HepG2 (cell line): ENCODE measurements at regions not wholly inside any gene's neighbourhood (a gene's known extent, or its start where the extent isn't known, plus 50 kb on each side); places are given as distances from the start of the nearest gene placed in this dataset.

Experiments used
- ATF1 ChIP-seq: IDR thresholded peaks from 2 replicates; pipeline ENCODE4 v1.6.1; 2016; ENCODE audit warnings: mild to moderate bottlenecking, control low read depth
- FOXA1 ChIP-seq, 2 experiments: fragments of 450-650 bp in 1 of 2; sonication (generic) in 1 of 2; formaldehyde crosslinking in 1 of 2; IDR thresholded peaks; 2 replicates each; pipeline versions ENCODE4 v1.4.0 to v1.6.1; 2016 to 2020; ENCODE audit warnings: missing genetic modification reagents in 1 of 2
- FOXA3 ChIP-seq: IDR thresholded peaks from 2 replicates; pipeline ENCODE4 v1.6.1; 2016; ENCODE audit warnings: missing genetic modification reagents, missing compliant biosample characterization
- FOXP1 ChIP-seq, 2 experiments: fragments of 450-650 bp in 1 of 2; IDR thresholded peaks; 2 replicates each; pipeline ENCODE4 v1.6.1; 2017 to 2018; ENCODE audit warnings: antibody characterized with exemption in 1 of 2
- GATAD1 ChIP-seq: IDR thresholded peaks from 2 replicates; pipeline ENCODE4 v1.6.1; 2016; ENCODE audit warnings: missing genetic modification reagents, missing compliant biosample characterization
- HDAC1 ChIP-seq: sonication (generic); formaldehyde crosslinking; IDR thresholded peaks from 2 replicates; pipeline ENCODE4 v1.5.1; 2020; ENCODE audit warnings: mild to moderate bottlenecking, missing genetic modification reagents
- HNRNPH1 ChIP-seq: fragments of 200-400 bp; formaldehyde crosslinking; optimal IDR thresholded peaks from 2 replicates; pipeline ENCODE3; 2017; ENCODE audit warnings: mild to moderate bottlenecking, low read depth, low read length
- HNRNPK ChIP-seq: fragments of 200-400 bp; formaldehyde crosslinking; IDR thresholded peaks from 2 replicates; pipeline ENCODE4 v1.6.1; 2018; ENCODE audit warnings: low read length, low read depth, moderate library complexity, mild to moderate bottlenecking; ENCODE audit not compliant: poor library complexity, severe bottlenecking
- HOXA5 ChIP-seq: sonication (generic); formaldehyde crosslinking; IDR thresholded peaks from 2 replicates; pipeline ENCODE4 v1.4.0; 2020; ENCODE audit warnings: missing genetic modification reagents
- NFATC3 ChIP-seq: sonication (generic); formaldehyde crosslinking; IDR thresholded peaks from 2 replicates; pipeline ENCODE4 v1.5.1; 2020; ENCODE audit warnings: mild to moderate bottlenecking, missing genetic modification reagents
- SOX13 ChIP-seq, 3 experiments: fragments of 450-650 bp in 1 of 3; sonication (generic) in 1 of 3; formaldehyde crosslinking in 1 of 3; IDR thresholded peaks in 2 of 3; conservative IDR thresholded peaks in 1 of 3; 2 replicates each; pipeline versions ENCODE4 v1.5.0 to v1.6.1; 2016 to 2020; ENCODE audit warnings: antibody characterized with exemption in 1 of 3, mild to moderate bottlenecking in 1 of 3, missing compliant biosample characterization in 1 of 3, missing genetic modification reagents in 1 of 3, moderate library complexity in 1 of 3
- ZBTB38 ChIP-seq: sonication (generic); formaldehyde crosslinking; IDR thresholded peaks from 2 replicates; pipeline ENCODE4 v1.5.1; 2020; ENCODE audit warnings: mild to moderate bottlenecking, missing genetic modification reagents
- ZBTB44 ChIP-seq: sonication (generic); formaldehyde crosslinking; IDR thresholded peaks from 2 replicates; pipeline ENCODE4 v1.4.0; 2020; ENCODE audit warnings: missing genetic modification reagents
- ZIK1 ChIP-seq: sonication (generic); formaldehyde crosslinking; IDR thresholded peaks from 2 replicates; pipeline ENCODE4 v1.5.0; 2020; ENCODE audit warnings: mild to moderate bottlenecking, low read depth, missing genetic modification reagents, borderline replicate concordance
- ZNF503 ChIP-seq: sonication (generic); formaldehyde crosslinking; IDR thresholded peaks from 2 replicates; pipeline ENCODE4 v1.4.0; 2020; ENCODE audit warnings: missing genetic modification reagents
- ZNF776 ChIP-seq: sonication (generic); formaldehyde crosslinking; IDR thresholded peaks from 2 replicates; pipeline ENCODE4 v1.4.0; 2020; ENCODE audit warnings: mild to moderate bottlenecking, missing genetic modification reagents
- ZNF816 ChIP-seq: sonication (generic); formaldehyde crosslinking; IDR thresholded peaks from 2 replicates; pipeline ENCODE4 v1.8.0; 2022; ENCODE audit warnings: missing genetic modification reagents, mild to moderate bottlenecking, borderline replicate concordance
- ZNF878 ChIP-seq: sonication (generic); formaldehyde crosslinking; IDR thresholded peaks from 2 replicates; pipeline ENCODE4 v1.8.1; 2023; ENCODE audit warnings: mild to moderate bottlenecking, missing genetic modification reagents, moderate library complexity
- ZNF891 ChIP-seq: sonication (generic); formaldehyde crosslinking; IDR thresholded peaks from 2 replicates; pipeline ENCODE4 v1.5.0; 2020; ENCODE audit warnings: mild to moderate bottlenecking, missing genetic modification reagents
- TF ChIP-seq, protein P1 (sequence below), 2 experiments: sonication (generic) in 1 of 2; formaldehyde crosslinking in 1 of 2; IDR thresholded peaks; 2 replicates each; pipeline versions ENCODE4 v1.4.0 to v1.6.1; 2016 to 2020; ENCODE audit warnings: borderline replicate concordance in 1 of 2, low read depth in 1 of 2, mild to moderate bottlenecking in 1 of 2, missing genetic modification reagents in 1 of 2
- TF ChIP-seq, protein P2 (sequence below): sonication (generic); formaldehyde crosslinking; IDR thresholded peaks from 2 replicates; pipeline ENCODE4 v1.5.1; 2020; ENCODE audit warnings: mild to moderate bottlenecking, missing genetic modification reagents, moderate library complexity

GRCh38 chr10:16381083-16381482 lies 55.7 kb upstream of the PTER start (continued):
- TF ChIP-seq ZNF503 (CRISPR knock-in tag) (peak; percentile 35; the same call in 1 of the 2 replicates), ZNF891 (CRISPR knock-in tag) (no peak), SOX13 (IDR thresholded peaks at IDR 0.05) (0 out of 2 replicates have a peak, but pooled peaks have one; percentile 49), SOX13 (CRISPR knock-in tag; conservative IDR thresholded peaks at IDR 0.05 in 1 of 2, IDR thresholded peaks at IDR 0.05 in 1 of 2) (peak in 1 of 2 experiments; percentile 85; a peak in 2 of 4 replicates), HDAC1 (CRISPR knock-in tag) (peak; percentile 44; the same call in 1 of the 2 replicates), ZNF776 (no peak), ATF1 (CRISPR knock-in tag) (peak; percentile 51; the same call in 1 of the 2 replicates), HNRNPH1 (no peak), ZBTB44 (CRISPR knock-in tag) (no peak), GATAD1 (0 out of 2 replicates have a peak, but pooled peaks have one; percentile 47), ZNF816 (CRISPR knock-in tag) (no peak), NFATC3 (CRISPR knock-in tag) (no peak), FOXP1 (IDR thresholded peaks at IDR 0.05) (no peak), FOXP1 (CRISPR knock-in tag; IDR thresholded peaks at IDR 0.05) (peak; percentile 77), ZNF878 (no peak), HNRNPK (no peak), FOXA1 (IDR thresholded peaks at IDR 0.05) (no peak), FOXA1 (CRISPR knock-in tag; IDR thresholded peaks at IDR 0.05) (0 out of 2 replicates have a peak, but pooled peaks have one; percentile 30), FOXA3 (CRISPR knock-in tag) (peak; percentile 82; the same call in 1 of the 2 replicates), HOXA5 (CRISPR knock-in tag) (peak; percentile 100), ZIK1 (CRISPR knock-in tag) (no peak), ZBTB38 (CRISPR knock-in tag) (no peak)
- TF ChIP-seq, protein P1, sequence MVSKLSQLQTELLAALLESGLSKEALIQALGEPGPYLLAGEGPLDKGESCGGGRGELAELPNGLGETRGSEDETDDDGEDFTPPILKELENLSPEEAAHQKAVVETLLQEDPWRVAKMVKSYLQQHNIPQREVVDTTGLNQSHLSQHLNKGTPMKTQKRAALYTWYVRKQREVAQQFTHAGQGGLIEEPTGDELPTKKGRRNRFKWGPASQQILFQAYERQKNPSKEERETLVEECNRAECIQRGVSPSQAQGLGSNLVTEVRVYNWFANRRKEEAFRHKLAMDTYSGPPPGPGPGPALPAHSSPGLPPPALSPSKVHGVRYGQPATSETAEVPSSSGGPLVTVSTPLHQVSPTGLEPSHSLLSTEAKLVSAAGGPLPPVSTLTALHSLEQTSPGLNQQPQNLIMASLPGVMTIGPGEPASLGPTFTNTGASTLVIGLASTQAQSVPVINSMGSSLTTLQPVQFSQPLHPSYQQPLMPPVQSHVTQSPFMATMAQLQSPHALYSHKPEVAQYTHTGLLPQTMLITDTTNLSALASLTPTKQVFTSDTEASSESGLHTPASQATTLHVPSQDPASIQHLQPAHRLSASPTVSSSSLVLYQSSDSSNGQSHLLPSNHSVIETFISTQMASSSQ (IDR thresholded peaks at IDR 0.05; ENCODE audit: low read depth): peak; percentile 76
- TF ChIP-seq, protein P1 (CRISPR knock-in tag; IDR thresholded peaks at IDR 0.05; ENCODE audit: borderline replicate concordance): peak; percentile 80; the same call in 1 of the 2 replicates
- TF ChIP-seq, protein P2, sequence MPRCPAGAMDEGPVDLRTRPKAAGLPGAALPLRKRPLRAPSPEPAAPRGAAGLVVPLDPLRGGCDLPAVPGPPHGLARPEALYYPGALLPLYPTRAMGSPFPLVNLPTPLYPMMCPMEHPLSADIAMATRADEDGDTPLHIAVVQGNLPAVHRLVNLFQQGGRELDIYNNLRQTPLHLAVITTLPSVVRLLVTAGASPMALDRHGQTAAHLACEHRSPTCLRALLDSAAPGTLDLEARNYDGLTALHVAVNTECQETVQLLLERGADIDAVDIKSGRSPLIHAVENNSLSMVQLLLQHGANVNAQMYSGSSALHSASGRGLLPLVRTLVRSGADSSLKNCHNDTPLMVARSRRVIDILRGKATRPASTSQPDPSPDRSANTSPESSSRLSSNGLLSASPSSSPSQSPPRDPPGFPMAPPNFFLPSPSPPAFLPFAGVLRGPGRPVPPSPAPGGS (CRISPR knock-in tag): no peak
